Activated CD8-positive, alpha-beta memory T cell treated with anti-CD3 and anti-CD28 coated beads, Interleukin-2, amount 10 ng/mL, durations not matched to agents 7 days and 5 days (primary cell): ENCODE measurements at regions not wholly inside any gene's neighbourhood (a gene's known extent, or its start where the extent isn't known, plus 50 kb on each side); places are given as distances from the start of the nearest gene placed in this dataset.

Experiments
- ATAC-seq: fragments of 150-1000 bp; cut with Tn5 transposase; one replicate; pipeline ENCODE4 v1.10.0; 2021; ENCODE audit warnings: moderate library complexity
- CTCF ChIA-PET: fragments of 350-600 bp; sonication (Branson Sonifier 250); formaldehyde crosslinking; loops from one replicate; lab custom pipeline; 2021; ENCODE audit warnings: antibody characterized with exemption; lab: Charles Lee
- DNase-seq: peaks from one replicate; pipeline ENCODE4 v3.0.0-alpha.2; 2020
- H3K27ac Mint-ChIP-seq: one replicate; pipeline ENCODE4 v1.8.0; 2021; ENCODE audit warnings: mild to moderate bottlenecking, mixed read lengths
- H3K27me3 Mint-ChIP-seq: one replicate; pipeline ENCODE4 v1.8.0; 2021; ENCODE audit warnings: mixed read lengths
- H3K36me3 Mint-ChIP-seq: one replicate; pipeline ENCODE4 v1.8.0; 2021; ENCODE audit warnings: mild to moderate bottlenecking, mixed read lengths
- H3K4me1 Mint-ChIP-seq: one replicate; pipeline ENCODE4 v1.8.0; 2021; ENCODE audit warnings: mixed read lengths
- H3K4me3 Mint-ChIP-seq: one replicate; pipeline ENCODE4 v1.8.0; 2021; ENCODE audit warnings: mild to moderate bottlenecking, moderate library complexity, mixed read lengths
- H3K9me3 Mint-ChIP-seq: one replicate; pipeline ENCODE4 v1.8.0; 2022; ENCODE audit warnings: low read depth, mixed read lengths

GRCh38 chr13:105442040-105442439 lies 1093.4 kb downstream of the EFNB2 start:
- H3K36me3 Mint-ChIP-seq, result no peaks in the 10 kb centered on the region
- no peak overlapping the region for H3K27ac Mint-ChIP-seq
- no peaks in the 10 kb centered on the region for H3K9me3 Mint-ChIP-seq
- DNase-seq (no peak), ATAC-seq (no peak)
- no peak overlapping the region for H3K4me3 Mint-ChIP-seq
- no peaks in the 10 kb centered on the region for H3K27me3 Mint-ChIP-seq
- CTCF ChIA-PET, result no interaction called here
- H3K4me1 Mint-ChIP-seq, result peaks cover 1% of the 10 kb centered on the region

GRCh38 chr13:105441051-105441750 lies 1094.3 kb downstream of the EFNB2 start:
- no peak overlapping the region for H3K4me3 Mint-ChIP-seq
- DNase-seq, result no peak
- no peaks in the 10 kb centered on the region for H3K9me3 Mint-ChIP-seq
- H3K4me1 Mint-ChIP-seq, result peaks cover 1% of the 10 kb centered on the region
- CTCF ChIA-PET, result no interaction called here
- no peak for ATAC-seq
- H3K36me3 Mint-ChIP-seq, result no peaks in the 10 kb centered on the region
- H3K27me3 Mint-ChIP-seq, result no peaks in the 10 kb centered on the region
- H3K27ac Mint-ChIP-seq, result no peak overlapping the region

DNA sequence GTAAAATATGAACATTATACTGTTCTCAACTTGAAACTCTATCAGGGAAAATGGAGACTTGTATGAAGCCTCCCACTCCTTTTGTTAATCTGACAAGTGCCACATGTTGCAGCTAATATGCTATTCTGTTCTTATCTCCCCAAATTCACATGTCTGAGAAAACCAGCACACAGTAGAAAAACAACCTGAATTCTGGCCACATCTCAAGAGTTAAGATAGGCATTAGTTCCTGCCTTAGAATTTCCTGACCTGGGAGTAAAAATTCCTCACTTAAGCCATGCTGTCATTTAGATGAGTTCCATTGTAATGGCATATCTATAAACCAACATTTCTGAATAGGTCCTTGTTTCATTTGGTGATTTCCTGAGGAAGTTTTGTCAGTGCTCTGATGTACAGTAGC lies 1098.5 kb downstream of the EFNB2 start:
- Mint-ChIP-seq H3K27me3 (no peaks in the 10 kb centered on the region), H3K4me3 (no peak overlapping the region), H3K4me1 (no peaks in the 10 kb centered on the region), H3K9me3 (peaks cover 2% of the 10 kb centered on the region), H3K27ac (no peak overlapping the region), H3K36me3 (no peaks in the 10 kb centered on the region)
- DNase-seq, result no peak
- no peak for ATAC-seq
- CTCF ChIA-PET, result no interaction called here

DNA sequence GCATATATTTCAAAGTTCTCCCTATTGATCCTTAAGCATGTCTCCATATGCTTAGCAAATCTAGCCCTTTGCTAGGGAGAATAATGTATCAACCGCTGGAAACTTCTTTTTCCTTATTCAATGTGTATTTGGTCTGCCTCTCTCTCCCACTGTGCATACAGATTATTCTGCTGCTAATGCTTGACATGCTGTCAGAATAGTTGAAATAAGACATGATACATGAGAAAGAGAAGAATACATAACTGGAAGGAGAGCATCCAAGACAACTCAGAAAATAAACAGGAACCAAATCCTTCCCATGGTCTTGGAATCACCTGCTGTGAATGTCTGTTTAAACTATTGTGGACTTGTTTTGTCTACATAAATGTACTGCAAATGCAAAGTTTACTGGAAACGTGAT lies 1103.0 kb downstream of the EFNB2 start:
- no peak overlapping the region for H3K4me3 Mint-ChIP-seq
- DNase-seq (no peak), ATAC-seq (no peak)
- H3K27me3 Mint-ChIP-seq, result no peaks in the 10 kb centered on the region
- no peaks in the 10 kb centered on the region for H3K4me1 Mint-ChIP-seq
- CTCF ChIA-PET, result no interaction called here
- H3K36me3 Mint-ChIP-seq, result no peaks in the 10 kb centered on the region
- peaks cover 2% of the 10 kb centered on the region for H3K9me3 Mint-ChIP-seq
- no peak overlapping the region for H3K27ac Mint-ChIP-seq

DNA sequence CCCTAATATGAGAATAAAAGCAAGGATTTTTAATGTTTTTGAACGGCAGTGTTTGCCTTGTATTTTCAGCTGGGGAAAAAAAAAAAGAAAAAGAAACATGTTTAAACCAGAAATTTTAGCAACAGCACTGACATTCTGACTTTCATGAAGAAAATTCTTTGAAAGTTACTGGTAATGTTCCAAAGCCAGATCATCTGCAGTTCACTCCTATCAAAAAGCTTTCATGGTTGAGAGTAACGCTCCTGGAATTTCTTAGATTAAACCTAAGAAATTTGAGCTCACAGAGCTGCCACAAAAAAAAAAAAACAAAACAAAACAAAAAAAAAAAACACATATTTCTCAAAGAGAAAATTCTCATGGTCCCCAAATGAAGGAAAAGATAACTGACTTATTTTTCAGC lies 1106.7 kb downstream of the EFNB2 start:
- DNase-seq (no peak), ATAC-seq (no peak)
- no peaks in the 10 kb centered on the region for H3K27me3 Mint-ChIP-seq
- no peaks in the 10 kb centered on the region for H3K4me1 Mint-ChIP-seq
- H3K4me3 Mint-ChIP-seq, result no peak overlapping the region
- H3K9me3 Mint-ChIP-seq, result no peaks in the 10 kb centered on the region
- H3K36me3 Mint-ChIP-seq, result no peaks in the 10 kb centered on the region
- H3K27ac Mint-ChIP-seq, result no peak overlapping the region
- CTCF ChIA-PET, result no interaction called here

DNA sequence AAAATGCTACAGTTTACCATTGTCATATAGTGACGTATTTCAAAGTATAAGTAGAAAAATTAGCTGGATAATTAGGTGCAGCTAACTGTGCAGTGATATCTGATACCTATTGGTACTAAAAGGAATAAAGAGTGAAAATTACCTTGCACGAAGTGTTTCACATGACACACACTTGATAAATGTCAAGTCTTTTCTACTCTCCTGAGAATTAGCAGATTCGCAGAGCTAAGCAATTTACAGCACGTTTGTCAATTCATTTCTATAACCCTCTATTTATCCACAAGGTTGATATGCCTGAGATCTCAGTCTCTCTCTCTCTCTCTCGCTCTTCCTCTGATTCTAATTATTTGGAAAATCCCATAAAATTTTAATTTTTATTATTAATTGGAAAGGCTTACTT lies 1109.0 kb downstream of the EFNB2 start:
- no peaks in the 10 kb centered on the region for H3K36me3 Mint-ChIP-seq
- H3K4me3 Mint-ChIP-seq, result no peak overlapping the region
- no peak overlapping the region for H3K27ac Mint-ChIP-seq
- CTCF ChIA-PET, result no interaction called here
- H3K27me3 Mint-ChIP-seq, result no peaks in the 10 kb centered on the region
- DNase-seq (no peak), ATAC-seq (no peak)
- no peaks in the 10 kb centered on the region for H3K4me1 Mint-ChIP-seq
- H3K9me3 Mint-ChIP-seq, result no peaks in the 10 kb centered on the region

- Mint-ChIP-seq H3K4me1 (no peaks in the 10 kb centered on the region), H3K27ac (no peak overlapping the region), H3K9me3 (no peaks in the 10 kb centered on the region), H3K4me3 (no peak overlapping the region), H3K27me3 (no peaks in the 10 kb centered on the region), H3K36me3 (no peaks in the 10 kb centered on the region)
- DNase-seq (no peak), ATAC-seq (no peak)
- CTCF ChIA-PET, result no interaction called here
These were observed 1120.8 kb downstream of the EFNB2 start for GRCh38 chr13:105414639-105415038.

DNA sequence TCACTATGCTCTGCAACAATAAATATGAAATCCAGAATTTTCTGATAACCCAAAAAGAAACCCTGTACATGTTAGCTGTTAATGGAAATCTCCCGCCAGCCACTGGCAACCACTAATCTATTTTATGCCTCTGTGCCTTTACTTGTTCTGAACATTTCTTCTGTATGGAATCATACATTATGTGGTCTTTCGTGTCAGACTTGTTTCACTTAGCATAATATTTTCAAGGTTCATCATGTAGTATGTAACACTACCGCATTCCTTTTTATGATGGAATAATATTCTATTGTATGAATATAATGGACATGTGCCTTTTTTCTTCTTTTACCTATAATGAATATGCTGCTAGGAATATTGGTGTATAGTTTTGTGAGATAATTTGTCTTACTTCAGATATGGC lies 1123.3 kb downstream of the EFNB2 start:
- Mint-ChIP-seq H3K4me3 (no peak overlapping the region), H3K9me3 (no peaks in the 10 kb centered on the region), H3K4me1 (no peaks in the 10 kb centered on the region), H3K27me3 (no peaks in the 10 kb centered on the region), H3K36me3 (no peaks in the 10 kb centered on the region), H3K27ac (no peak overlapping the region)
- CTCF ChIA-PET, result no interaction called here
- ATAC-seq, result no peak
- DNase-seq, result no peak

DNA sequence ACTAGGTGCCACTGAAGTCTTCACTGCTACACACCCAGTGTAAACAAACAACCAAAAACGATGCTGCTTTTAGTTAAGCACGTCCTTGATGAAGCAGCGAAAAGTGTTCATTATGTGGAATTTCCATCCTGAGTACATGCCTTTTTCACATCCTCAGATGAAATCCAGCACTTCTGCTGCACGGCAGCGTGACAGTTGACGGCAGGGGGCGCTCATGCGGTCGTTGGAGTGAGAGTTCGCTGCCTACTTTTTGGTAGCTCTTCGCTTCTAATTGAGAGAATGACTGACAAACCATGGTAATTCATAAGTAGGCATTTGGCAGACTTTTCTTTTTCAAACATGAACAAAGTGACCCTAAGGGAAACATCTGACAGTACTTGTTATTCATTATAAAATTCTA lies 1124.9 kb downstream of the EFNB2 start:
- no peak overlapping the region for H3K4me3 Mint-ChIP-seq
- no peaks in the 10 kb centered on the region for H3K27me3 Mint-ChIP-seq

GRCh38 chr13:105406551-105406950 lies 1128.9 kb downstream of the EFNB2 start:
- Mint-ChIP-seq H3K36me3 (no peaks in the 10 kb centered on the region), H3K9me3 (no peaks in the 10 kb centered on the region), H3K27me3 (no peaks in the 10 kb centered on the region), H3K27ac (no peak overlapping the region), H3K4me3 (no peak overlapping the region), H3K4me1 (no peaks in the 10 kb centered on the region)
- ATAC-seq, result no peak
- CTCF ChIA-PET, result no interaction called here
- DNase-seq, result no peak

More for the DNA sequence above, 1124.9 kb downstream of the EFNB2 start:
- no peak overlapping the region for H3K27ac Mint-ChIP-seq
- no peaks in the 10 kb centered on the region for H3K36me3 Mint-ChIP-seq
- H3K9me3 Mint-ChIP-seq, result no peaks in the 10 kb centered on the region
- ATAC-seq (no peak), DNase-seq (no peak)
- CTCF ChIA-PET, result no interaction called here
- H3K4me1 Mint-ChIP-seq, result no peaks in the 10 kb centered on the region

- Mint-ChIP-seq H3K4me1 (no peaks in the 10 kb centered on the region), H3K36me3 (no peaks in the 10 kb centered on the region), H3K4me3 (no peak overlapping the region), H3K27me3 (no peaks in the 10 kb centered on the region), H3K9me3 (no peaks in the 10 kb centered on the region), H3K27ac (no peak overlapping the region)
- no peak for ATAC-seq
- CTCF ChIA-PET, result no interaction called here
- DNase-seq, result no peak
These were observed 1132.4 kb downstream of the EFNB2 start for GRCh38 chr13:105403086-105403485.

- CTCF ChIA-PET, result no interaction called here
- no peak for DNase-seq
- ATAC-seq, result no peak
These were observed 1140.4 kb downstream of the EFNB2 start for GRCh38 chr13:105395041-105395440.

GRCh38 chr13:105389373-105389772 lies 1146.1 kb downstream of the EFNB2 start:
- H3K27me3 Mint-ChIP-seq, result no peaks in the 10 kb centered on the region
- H3K4me1 Mint-ChIP-seq, result no peaks in the 10 kb centered on the region
- no peak for ATAC-seq
- no peaks in the 10 kb centered on the region for H3K36me3 Mint-ChIP-seq
- H3K27ac Mint-ChIP-seq, result no peak overlapping the region
- DNase-seq, result no peak
- H3K4me3 Mint-ChIP-seq, result no peak overlapping the region
- H3K9me3 Mint-ChIP-seq, result no peaks in the 10 kb centered on the region
- CTCF ChIA-PET, result no interaction called here

More at GRCh38 chr13:105395041-105395440, 1140.4 kb downstream of the EFNB2 start:
- no peaks in the 10 kb centered on the region for H3K9me3 Mint-ChIP-seq
- H3K27me3 Mint-ChIP-seq, result no peaks in the 10 kb centered on the region
- no peak overlapping the region for H3K4me3 Mint-ChIP-seq
- no peaks in the 10 kb centered on the region for H3K36me3 Mint-ChIP-seq
- H3K27ac Mint-ChIP-seq, result no peak overlapping the region
- H3K4me1 Mint-ChIP-seq, result no peaks in the 10 kb centered on the region

GRCh38 chr13:105377452-105377851 lies 1158.0 kb downstream of the EFNB2 start:
- H3K9me3 Mint-ChIP-seq, result peaks cover 4% of the 10 kb centered on the region
- H3K27me3 Mint-ChIP-seq, result no peaks in the 10 kb centered on the region
- H3K36me3 Mint-ChIP-seq, result no peaks in the 10 kb centered on the region
- no peaks in the 10 kb centered on the region for H3K4me1 Mint-ChIP-seq
- H3K27ac Mint-ChIP-seq, result no peak overlapping the region
- ATAC-seq, result no peak
- no peak overlapping the region for H3K4me3 Mint-ChIP-seq
- CTCF ChIA-PET, result no interaction called here
- no peak for DNase-seq
